GM12878 (cell line): ENCODE measurements at regions not wholly inside any gene's neighbourhood (a gene's known extent, or its start where the extent isn't known, plus 50 kb on each side); places are given as distances from the start of the nearest gene placed in this dataset.

Source experiments
- ATAC-seq: fragments of 200-7000 bp; cut with Tn5 transposase; 3 replicates; pipeline ENCODE4 v1.9.1; 2020; ENCODE audit warnings: mild to moderate bottlenecking, moderate library complexity
- BruUV-seq: library from RNA; stranded (reverse); fragments of 400-500 nt; replicated peaks from 2 replicates; lab custom pipeline; 2021; lab: Mats Ljungman, UMichigan
- CTCF ChIA-PET: fragments of 300-600 bp; sonication (Branson Sonifier 250); formaldehyde crosslinking; extraction: SDS; loops from one replicate; lab custom pipeline; 2021; ENCODE audit warnings: inconsistent platforms; lab: Yijun Ruan, JAX
- POLR2A ChIA-PET: fragments of 350-600 bp; formaldehyde crosslinking; extraction: SDS; loops from one replicate; lab custom pipeline; 2021; ENCODE audit warnings: inconsistent platforms; lab: Charles Lee
- RAD21 ChIA-PET: fragments of 300-600 bp; sonication (Branson Sonifier 250); formaldehyde crosslinking; loops from one replicate; lab custom pipeline; 2023; ENCODE audit warnings: antibody characterized with exemption; ENCODE audit not compliant: unreplicated experiment; lab: Charles Lee
- SMC1A ChIA-PET: fragments of 300-600 bp; sonication (Branson Sonifier 250); formaldehyde crosslinking; loops from one replicate; lab custom pipeline; 2023; ENCODE audit not compliant: unreplicated experiment, uncharacterized antibody; lab: Charles Lee
- DNase-seq: peaks from one replicate; pipeline ENCODE4 v3.0.0-alpha.2; 2011; ENCODE audit warnings: low read depth, low spot score
- FAIRE-seq: peaks from 3 replicates; lab custom pipeline; 2011; peaks lifted over from hg19 to GRCh38; lab: Jason Lieb, UNC
- H2AFZ ChIP-seq: 2 replicates; pipeline ENCODE4 v1.6.0; 2011; ENCODE audit warnings: low read depth, low read length, control low read depth; ENCODE audit not compliant: control insufficient read depth
- H3K27ac ChIP-seq: 2 replicates; pipeline ENCODE4 v1.5.1; 2011; ENCODE audit warnings: control low read depth; ENCODE audit not compliant: control insufficient read depth, insufficient read depth
- H3K27me3 ChIP-seq, 2 experiments: replicated peaks in 1 of 2; 2 replicates each; pipeline versions ENCODE4 v1.6.0 to v1.6.1; 2011; ENCODE audit warnings: low read length in 1 of 2; ENCODE audit not compliant: control insufficient read depth in 2 of 2, insufficient read depth in 2 of 2
- H3K36me3 ChIP-seq, 2 experiments: 2 replicates each; pipeline ENCODE4 v1.5.1; 2011; ENCODE audit warnings: low read length in 1 of 2; ENCODE audit not compliant: control insufficient read depth in 2 of 2, insufficient read depth in 2 of 2
- H3K4me1 ChIP-seq: 2 replicates; pipeline ENCODE4 v1.6.1; 2011; ENCODE audit warnings: mild to moderate bottlenecking, low read length, moderate library complexity, mixed read lengths; ENCODE audit not compliant: control insufficient read depth, insufficient read depth
- H3K4me2 ChIP-seq: 2 replicates; pipeline ENCODE4 v1.6.0; 2011; ENCODE audit warnings: control low read depth; ENCODE audit not compliant: control insufficient read depth, insufficient read depth
- H3K4me3 ChIP-seq: fragments of 200-600 bp; sonication (generic); 2 replicates; pipeline ENCODE4 v1.5.1; 2016
- H3K79me2 ChIP-seq: 2 replicates; pipeline ENCODE4 v1.6.0; 2011; ENCODE audit warnings: low read length; ENCODE audit not compliant: control insufficient read depth, insufficient read depth
- H3K9ac ChIP-seq: 2 replicates; pipeline ENCODE4 v1.8.0; 2011; ENCODE audit warnings: low read length, control low read depth, mixed read lengths; ENCODE audit not compliant: control insufficient read depth, insufficient read depth
- H3K9me3 ChIP-seq: replicated peaks from 3 replicates; pipeline ENCODE4 v1.5.1; 2011; ENCODE audit warnings: mild to moderate bottlenecking, low read length; ENCODE audit not compliant: control insufficient read depth, insufficient read depth
- H4K20me1 ChIP-seq: 2 replicates; pipeline ENCODE4 v1.6.0; 2011; ENCODE audit not compliant: control insufficient read depth, insufficient read depth
- CHD2 ChIP-seq: IDR thresholded peaks from 2 replicates; pipeline ENCODE4 v1.6.1; 2011; ENCODE audit warnings: low read depth, low read length, improper control_type of control experiment, borderline replicate concordance
- CHD4 ChIP-seq: fragments of 200-600 bp; sonication (generic); IDR thresholded peaks from 2 replicates; pipeline ENCODE4 v1.6.1; 2016; ENCODE audit warnings: mild to moderate bottlenecking
- FOXK2 ChIP-seq: fragments of 450-650 bp; IDR thresholded peaks from 2 replicates; pipeline ENCODE4 v1.6.1; 2017; ENCODE audit warnings: mild to moderate bottlenecking, moderate library complexity
- GABPA ChIP-seq: IDR thresholded peaks from 2 replicates; pipeline ENCODE4 v1.6.1; 2014; ENCODE audit warnings: antibody characterized with exemption, low read depth, mild to moderate bottlenecking, inconsistent platforms
- IKZF2 ChIP-seq, 2 experiments: fragments of 450-650 bp; IDR thresholded peaks; 2 replicates each; pipeline ENCODE4 v1.6.1; 2017; ENCODE audit warnings: mild to moderate bottlenecking in 2 of 2, moderate library complexity in 2 of 2
- KLF5 ChIP-seq: fragments of 450-650 bp; IDR thresholded peaks from 2 replicates; pipeline ENCODE4 v1.6.1; 2014; ENCODE audit warnings: mild to moderate bottlenecking; ENCODE audit not compliant: partially characterized antibody
- NFYB ChIP-seq: IDR thresholded peaks from 2 replicates; pipeline ENCODE4 v1.6.1; 2011; ENCODE audit warnings: low read depth, mild to moderate bottlenecking, low read length, improper control_type of control experiment, moderate library complexity; ENCODE audit not compliant: insufficient read depth
- RB1 ChIP-seq: fragments of 450-650 bp; formaldehyde crosslinking; IDR thresholded peaks from 2 replicates; pipeline ENCODE4 v1.6.1; 2017; ENCODE audit warnings: mild to moderate bottlenecking, borderline replicate concordance
- RELA ChIP-seq: fragments of 450-650 bp; IDR thresholded peaks from 2 replicates; pipeline ENCODE4 v1.8.0; 2014; ENCODE audit warnings: borderline replicate concordance; ENCODE audit not compliant: partially characterized antibody
- SMAD1 ChIP-seq: fragments of 450-650 bp; IDR thresholded peaks from 2 replicates; pipeline ENCODE4 v1.6.1; 2018; ENCODE audit warnings: mild to moderate bottlenecking, low read depth; ENCODE audit not compliant: partially characterized antibody
- ZBTB11 ChIP-seq: fragments of 450-650 bp; formaldehyde crosslinking; IDR thresholded peaks from 2 replicates; pipeline ENCODE4 v1.5.0; 2022; ENCODE audit warnings: mild to moderate bottlenecking, missing genetic modification characterization
- WGBS: methylation state at CpG from one replicate; pipeline ENCODE4 v1.1.6; 2016; ENCODE audit warnings: low lambda C conversion rate; ENCODE audit not compliant: insufficient replicate concordance, insufficient coverage; ENCODE audit errors: missing lambda C conversion rate; 5-methylcytosine and 5-hydroxymethylcytosine counted together
- in situ Hi-C: fragments of 300-500 bp; cut with MboI; formaldehyde crosslinking; loops from 9 replicates; pipeline ENCODE4 v1.14.3; 2018; ENCODE audit warnings: mixed read lengths
- intact Hi-C: fragments of 100-400 bp; cut with micrococcal nuclease; formaldehyde crosslinking; loops from one replicate; pipeline ENCODE4 v1.14.2; 2022; ENCODE audit not compliant: unreplicated experiment
- TF ChIP-seq, protein P1 (sequence below): IDR thresholded peaks from 2 replicates; pipeline ENCODE4 v1.6.1; 2012; ENCODE audit warnings: low read depth, low read length, improper control_type of control experiment
- TF ChIP-seq, protein P2 (sequence below): fragments of 150-350 bp; IDR thresholded peaks from 2 replicates; pipeline ENCODE4 v1.6.1; 2014; ENCODE audit warnings: mild to moderate bottlenecking, low read depth, low read length

DNA sequence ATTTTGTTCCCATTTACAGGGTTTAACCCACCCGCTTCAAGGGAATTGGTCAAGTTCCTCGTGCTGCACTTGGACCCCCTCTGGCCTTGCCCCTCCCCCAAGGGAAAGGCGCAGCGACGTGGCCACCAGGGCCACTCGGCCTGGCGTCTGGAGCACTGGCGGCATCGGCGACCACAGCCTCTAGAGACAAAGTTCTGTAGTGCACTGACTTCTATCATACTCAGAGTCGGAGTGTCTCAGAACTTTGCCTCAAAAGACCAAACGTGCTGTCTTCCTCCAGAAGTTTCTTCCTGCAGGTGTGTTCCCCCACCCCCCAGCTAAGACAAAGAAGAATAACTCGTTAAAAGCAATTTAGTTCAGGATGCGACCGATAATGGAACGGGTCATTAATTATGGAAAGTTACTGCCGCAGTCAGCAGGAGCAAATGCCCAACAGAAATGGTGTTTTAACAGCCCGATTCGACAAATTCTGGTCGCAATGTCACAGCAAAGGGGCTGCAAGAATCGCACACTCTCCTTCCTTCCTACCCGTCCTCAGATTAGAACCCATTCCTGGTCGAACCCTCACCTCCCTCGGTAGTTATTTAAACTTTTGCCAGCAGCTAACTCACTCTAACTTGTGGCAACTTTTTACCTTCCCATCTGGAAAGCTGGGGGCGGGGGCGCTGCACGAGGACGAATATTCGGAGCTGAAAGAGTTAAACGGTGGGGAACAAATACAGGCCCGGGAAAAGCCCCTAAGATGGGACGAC is 202.1 kb upstream of the NFE2L3 start:
- H3K27me3 ChIP-seq: no peaks in the 10 kb centered on the region
- no peaks in the 10 kb centered on the region; the same call in 2 of the 3 replicates for H3K9me3 ChIP-seq
- H3K4me2 ChIP-seq: peak overlapping the region; percentile 95
- under 1% methylated on average over 32 of the region's 32 CpGs for WGBS
- DNase-seq (no peak), FAIRE-seq (peak; percentile 49), ATAC-seq (peak; percentile 75)
- H3K79me2 ChIP-seq: peaks cover 30% of the 10 kb centered on the region
- ChIA-PET SMC1A (interaction anchor here (0.9 to 2.6 kb wide), 10 partner anchors 10 to 412 kb away, joined by 3 to 16 read pairs (median 7); no protein-coding TSS in a partner anchor), POLR2A (interaction anchor here (0.9 to 3.9 kb wide), 4 partner anchors 10 to 56 kb away, joined by 3 to 23 read pairs (median 6); no protein-coding TSS in a partner anchor), RAD21 (interaction anchor here (0.9 to 2.6 kb wide), 5 partner anchors 9 to 58 kb away, joined by 3 to 9 read pairs (median 4); no protein-coding TSS in a partner anchor), CTCF (interaction anchor here (0.7 to 6.8 kb wide), 5 partner anchors 9 to 55 kb away, joined by 3 to 60 read pairs (median 7); no protein-coding TSS in a partner anchor)
- H4K20me1 ChIP-seq: no peaks in the 10 kb centered on the region
- BruUV-seq: no TSS peak
- intact Hi-C loops: loop anchor here (2.0 to 5.0 kb wide), 2 partner anchors 55 to 202 kb away; partner anchors contain the start of gene NFE2L3
- peaks cover 23% of the 10 kb centered on the region for H3K4me1 ChIP-seq
- peak overlapping the region; percentile 49 for H3K27ac ChIP-seq
- H3K9ac ChIP-seq: peak overlapping the region; percentile 71
- in situ Hi-C loops: loop anchor here (25.0 kb wide), 1 partner anchor 1038 kb away; no protein-coding TSS in a partner anchor
- peak overlapping the region; percentile 86 for H3K4me3 ChIP-seq
- H3K36me3 ChIP-seq: no peaks in the 10 kb centered on the region
- H2AFZ ChIP-seq: peak overlapping the region; percentile 9; the same call in 1 of the 2 replicates
- TF ChIP-seq KLF5 (no peak), CHD2 (peak; percentile 53), NFYB (no peak), CHD4 (no peak), FOXK2 (no peak), GABPA (no peak), ZBTB11 (no peak), IKZF2 (IDR thresholded peaks at IDR 0.05) (0 out of 4 replicates have a peak, but pooled peaks of 1 of the 2 experiments have one; percentile 23), RELA (no peak), RB1 (no peak), SMAD1 (no peak)
- TF ChIP-seq, protein P1, sequence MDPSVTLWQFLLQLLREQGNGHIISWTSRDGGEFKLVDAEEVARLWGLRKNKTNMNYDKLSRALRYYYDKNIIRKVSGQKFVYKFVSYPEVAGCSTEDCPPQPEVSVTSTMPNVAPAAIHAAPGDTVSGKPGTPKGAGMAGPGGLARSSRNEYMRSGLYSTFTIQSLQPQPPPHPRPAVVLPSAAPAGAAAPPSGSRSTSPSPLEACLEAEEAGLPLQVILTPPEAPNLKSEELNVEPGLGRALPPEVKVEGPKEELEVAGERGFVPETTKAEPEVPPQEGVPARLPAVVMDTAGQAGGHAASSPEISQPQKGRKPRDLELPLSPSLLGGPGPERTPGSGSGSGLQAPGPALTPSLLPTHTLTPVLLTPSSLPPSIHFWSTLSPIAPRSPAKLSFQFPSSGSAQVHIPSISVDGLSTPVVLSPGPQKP: no peak
- TF ChIP-seq, protein P2, sequence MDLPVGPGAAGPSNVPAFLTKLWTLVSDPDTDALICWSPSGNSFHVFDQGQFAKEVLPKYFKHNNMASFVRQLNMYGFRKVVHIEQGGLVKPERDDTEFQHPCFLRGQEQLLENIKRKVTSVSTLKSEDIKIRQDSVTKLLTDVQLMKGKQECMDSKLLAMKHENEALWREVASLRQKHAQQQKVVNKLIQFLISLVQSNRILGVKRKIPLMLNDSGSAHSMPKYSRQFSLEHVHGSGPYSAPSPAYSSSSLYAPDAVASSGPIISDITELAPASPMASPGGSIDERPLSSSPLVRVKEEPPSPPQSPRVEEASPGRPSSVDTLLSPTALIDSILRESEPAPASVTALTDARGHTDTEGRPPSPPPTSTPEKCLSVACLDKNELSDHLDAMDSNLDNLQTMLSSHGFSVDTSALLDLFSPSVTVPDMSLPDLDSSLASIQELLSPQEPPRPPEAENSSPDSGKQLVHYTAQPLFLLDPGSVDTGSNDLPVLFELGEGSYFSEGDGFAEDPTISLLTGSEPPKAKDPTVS: no peak
